IMR-90 (cell line): ENCODE measurements at regions not wholly inside any gene's neighbourhood (a gene's known extent, or its start where the extent isn't known, plus 50 kb on each side); places are given as distances from the start of the nearest gene placed in this dataset.

ENCODE experiments used
- ATAC-seq: fragments of 200-7000 bp; cut with Tn5 transposase; 2 replicates; pipeline ENCODE4 v1.9.1; 2020; ENCODE audit warnings: low read depth, mild to moderate bottlenecking, moderate library complexity
- BruUV-seq: library from RNA; stranded (reverse); fragments of 400-500 nt; replicated peaks from 2 replicates; lab custom pipeline; 2021; lab: Mats Ljungman, UMichigan
- CTCF ChIA-PET: fragments of 300-600 bp; formaldehyde crosslinking; extraction: SDS; loops from one replicate; lab custom pipeline; 2021; ENCODE audit warnings: antibody characterized with exemption; lab: Yijun Ruan, JAX
- POLR2A ChIA-PET: fragments of 300-600 bp; sonication (Branson Sonifier 250); formaldehyde crosslinking; loops from one replicate; lab custom pipeline; 2022; ENCODE audit warnings: antibody characterized with exemption; ENCODE audit not compliant: unreplicated experiment; lab: Charles Lee
- DNase-seq: peaks from one replicate; pipeline ENCODE4 v3.0.0; 2013
- H2AFZ ChIP-seq: replicated peaks from 2 replicates; pipeline ENCODE3; 2013; ENCODE audit warnings: low read length, mild to moderate bottlenecking; ENCODE audit not compliant: poor library complexity
- H2AK5ac ChIP-seq: 2 replicates; pipeline ENCODE4 v1.6.1; 2013; ENCODE audit warnings: low read depth, low read length, inconsistent platforms
- H2AK9ac ChIP-seq: replicated peaks from 2 replicates; pipeline ENCODE3; 2013; ENCODE audit warnings: mild to moderate bottlenecking, low read depth, low read length, moderate library complexity; ENCODE audit not compliant: poor library complexity
- H2BK120ac ChIP-seq: 2 replicates; pipeline ENCODE4 v1.6.1; 2013; ENCODE audit warnings: low read depth, low read length, inconsistent platforms
- H2BK15ac ChIP-seq: 3 replicates; pipeline ENCODE4 v1.6.1; 2013; ENCODE audit warnings: low read depth, low read length, inconsistent platforms
- H2BK20ac ChIP-seq: 2 replicates; pipeline ENCODE4 v1.6.1; 2013; ENCODE audit warnings: low read depth, mild to moderate bottlenecking, inconsistent platforms, low read length, moderate library complexity
- H2BK5ac ChIP-seq: 2 replicates; pipeline ENCODE4 v1.6.1; 2013; ENCODE audit warnings: mild to moderate bottlenecking, low read depth, low read length, inconsistent platforms; ENCODE audit not compliant: poor library complexity, severe bottlenecking
- H3K14ac ChIP-seq: replicated peaks from 2 replicates; pipeline ENCODE4 v1.6.1; 2013; ENCODE audit warnings: low read depth, low read length, inconsistent platforms
- H3K18ac ChIP-seq: 2 replicates; pipeline ENCODE4 v1.6.1; 2013; ENCODE audit warnings: low read depth, low read length, control low read depth
- H3K23ac ChIP-seq: 2 replicates; pipeline ENCODE4 v1.6.1; 2013; ENCODE audit warnings: low read depth, low read length, inconsistent platforms
- H3K27ac ChIP-seq: 2 replicates; pipeline ENCODE4 v1.5.1; 2013; ENCODE audit warnings: mild to moderate bottlenecking, control low read depth, low read length; ENCODE audit not compliant: insufficient read depth
- H3K27me3 ChIP-seq: 2 replicates; pipeline ENCODE4 v1.6.1; 2013; ENCODE audit warnings: low read length; ENCODE audit not compliant: control insufficient read depth, insufficient read depth
- H3K36me3 ChIP-seq: 2 replicates; pipeline ENCODE4 v1.6.1; 2013; ENCODE audit warnings: low read length, mixed read lengths; ENCODE audit not compliant: control insufficient read depth, insufficient read depth
- H3K4ac ChIP-seq: 2 replicates; pipeline ENCODE4 v1.6.1; 2013; ENCODE audit warnings: low read depth, low read length, inconsistent platforms
- H3K4me1 ChIP-seq: 2 replicates; pipeline ENCODE4 v1.6.1; 2013; ENCODE audit warnings: low read length, mixed read lengths; ENCODE audit not compliant: control insufficient read depth, insufficient read depth
- H3K4me2 ChIP-seq: 2 replicates; pipeline ENCODE4 v1.6.1; 2013; ENCODE audit warnings: low read depth, mild to moderate bottlenecking, control low read depth, low read length, moderate library complexity
- H3K4me3 ChIP-seq: 2 replicates; pipeline ENCODE4 v1.5.1; 2013; ENCODE audit warnings: low read depth, mild to moderate bottlenecking, control low read depth, low read length, moderate library complexity; ENCODE audit not compliant: insufficient read depth
- H3K56ac ChIP-seq: 2 replicates; pipeline ENCODE4 v1.6.1; 2013; ENCODE audit warnings: low read length, inconsistent platforms; ENCODE audit not compliant: insufficient read depth; ENCODE audit errors: extremely low read depth
- H3K79me1 ChIP-seq, 2 experiments: 2 replicates each; pipeline ENCODE4 v1.6.1; 2013; ENCODE audit warnings: low read length in 2 of 2, inconsistent platforms in 1 of 2, low read depth in 1 of 2
- H3K9ac ChIP-seq: 2 replicates; pipeline ENCODE4 v1.6.1; 2013; ENCODE audit warnings: low read depth, low read length, control low read depth
- H3K9me1 ChIP-seq: 2 replicates; pipeline ENCODE4 v1.6.1; 2013; ENCODE audit warnings: low read length, inconsistent platforms; ENCODE audit not compliant: insufficient read depth
- H3K9me3 ChIP-seq: 2 replicates; pipeline ENCODE4 v1.6.1; 2013; ENCODE audit warnings: low read length; ENCODE audit not compliant: control insufficient read depth, insufficient read depth
- H4K20me1 ChIP-seq: 2 replicates; pipeline ENCODE4 v1.6.1; 2013; ENCODE audit warnings: low read length, inconsistent platforms; ENCODE audit not compliant: insufficient read depth
- H4K5ac ChIP-seq: 2 replicates; pipeline ENCODE4 v1.6.1; 2013; ENCODE audit warnings: mild to moderate bottlenecking, low read depth, low read length, control low read depth
- H4K8ac ChIP-seq, 2 experiments: 2 replicates each; pipeline ENCODE4 v1.6.1; 2013; ENCODE audit warnings: low read depth in 2 of 2, low read length in 2 of 2, control low read depth in 1 of 2, inconsistent platforms in 1 of 2
- H4K91ac ChIP-seq: 2 replicates; pipeline ENCODE4 v1.6.1; 2013; ENCODE audit warnings: low read depth, low read length, inconsistent platforms; ENCODE audit not compliant: insufficient read depth
- CEBPB ChIP-seq: IDR thresholded peaks from 2 replicates; pipeline ENCODE4 v1.6.1; 2012; ENCODE audit warnings: low read depth, low read length, improper control_type of control experiment
- FOS ChIP-seq: fragments of 150-350 bp; IDR thresholded peaks from 2 replicates; pipeline ENCODE4 v1.6.1; 2016; ENCODE audit warnings: low read depth, low read length
- MAZ ChIP-seq: IDR thresholded peaks from 2 replicates; pipeline ENCODE4 v1.6.1; 2012; ENCODE audit warnings: low read depth, mild to moderate bottlenecking, low read length, improper control_type of control experiment, moderate library complexity, borderline replicate concordance
- SMC3 ChIP-seq: fragments of 150-350 bp; IDR thresholded peaks from 2 replicates; pipeline ENCODE4 v1.6.1; 2016; ENCODE audit warnings: low read depth, mild to moderate bottlenecking, antibody characterized with exemption, low read length, moderate library complexity
- WGBS, 2 experiments: methylation state at CpG; one replicate each; pipeline versions ENCODE4 v1.1.5 to v1.1.7; 2013; ENCODE audit warnings: missing lambda C conversion rate in 2 of 2; ENCODE audit not compliant: insufficient read length in 1 of 2; ENCODE audit errors: extremely low coverage in 2 of 2; 5-methylcytosine and 5-hydroxymethylcytosine counted together
- dilution Hi-C: fragments of 300-500 bp; cut with HindIII; formaldehyde crosslinking; loops from one replicate; pipeline ENCODE4 v1.14.3; 2018; ENCODE audit warnings: low sequenced_read_pairs; ENCODE audit not compliant: unreplicated experiment
- in situ Hi-C: fragments of 300-500 bp; cut with MboI; formaldehyde crosslinking; loops from 3 replicates; pipeline ENCODE4 v1.14.3; 2019; ENCODE audit warnings: low sequenced_read_pairs, inconsistent platforms, mixed read lengths
- intact Hi-C: fragments of 100-400 bp; cut with micrococcal nuclease; formaldehyde crosslinking; loops from 2 replicates; pipeline ENCODE4 v1.10.0; 2022

DNA sequence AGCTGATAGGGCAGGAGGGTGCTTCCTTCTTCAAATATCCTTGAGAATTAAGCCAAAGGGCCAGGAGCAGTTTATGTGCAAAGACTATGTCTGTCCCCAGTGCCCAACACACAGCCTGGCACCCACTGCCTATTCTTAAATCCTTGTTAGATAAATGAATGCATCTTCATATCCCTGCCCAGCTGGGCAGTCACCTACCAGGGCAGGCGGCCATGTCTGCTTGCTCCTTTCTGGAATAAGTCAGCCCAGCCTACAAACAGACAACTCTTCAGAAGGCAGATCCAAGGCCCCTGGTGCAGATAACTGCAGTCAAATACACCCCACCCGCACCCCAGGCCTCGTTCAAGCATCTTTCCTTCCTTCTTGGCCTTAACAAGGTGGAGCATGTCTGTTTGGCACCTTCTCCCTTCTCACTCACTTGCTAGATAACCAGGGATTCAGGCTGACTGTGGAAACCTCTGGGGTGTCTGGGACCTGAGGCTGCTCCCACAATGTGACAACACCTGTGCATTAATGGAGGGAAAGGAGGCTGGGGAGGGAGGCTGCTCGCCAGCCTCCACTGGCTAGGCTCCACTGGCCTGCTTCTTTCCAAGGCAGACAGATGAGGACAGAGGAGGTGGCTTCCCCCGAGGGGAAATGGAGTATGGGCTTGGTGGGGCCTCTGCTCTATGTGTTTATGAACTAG, 59.9 kb upstream of the COL13A1 start:
- Histone ChIP-seq H2BK120ac (no peak overlapping the region), H3K27ac (no peak overlapping the region), H2BK15ac (no peak overlapping the region), H3K36me3 (no peaks in the 10 kb centered on the region), H3K56ac (no peak overlapping the region), H3K9me1 (0 out of 2 replicates have a peak, but pooled peaks cover 5% of the 10 kb centered on the region), H3K18ac (no peak overlapping the region), H3K9me3 (no peaks in the 10 kb centered on the region), H4K91ac (no peak overlapping the region), H3K27me3 (peaks cover 3% of the 10 kb centered on the region; the same call in 1 of the 2 replicates), H2BK5ac (no peak overlapping the region), H3K9ac (no peak overlapping the region), H3K4ac (no peak overlapping the region), H4K8ac (no peak overlapping the region), H2AK9ac (no peak overlapping the region), H4K5ac (no peak overlapping the region), H3K4me3 (no peak overlapping the region), H3K4me2 (no peak overlapping the region), H3K4me1 (peaks cover 7% of the 10 kb centered on the region; the same call in 1 of the 2 replicates), H2AK5ac (no peak overlapping the region), H2BK20ac (no peak overlapping the region), H3K14ac (no peak overlapping the region), H4K20me1 (no peaks in the 10 kb centered on the region), H2AFZ (no peak overlapping the region), H3K79me1 (no peaks in the 10 kb centered on the region), H3K23ac (no peak overlapping the region)
- in situ Hi-C loops: no loop called here
- BruUV-seq: no TSS peak
- 100% methylated on average over 2 of the region's 5 CpGs; no CpG with 5 or more reads in 1 of the 2 experiments for WGBS, 2 experiments
- dilution Hi-C loops: no loop called here
- intact Hi-C loops: loop anchor here (2.0 kb wide), 1 partner anchor 59 kb away; the partner anchor contains the start of gene COL13A1
- ChIA-PET CTCF (interaction anchor here (1.8 kb wide), 1 partner anchor 60 kb away, joined by 6 read pairs; the partner anchor contains the start of gene COL13A1), POLR2A (no interaction called here)
- ATAC-seq (no peak), DNase-seq (no peak)
- TF ChIP-seq CEBPB (no peak), MAZ (no peak), SMC3 (no peak), FOS (no peak)
